ENCODE measurements at regions not wholly inside any gene's neighbourhood (a gene's known extent, or its start where the extent isn't known, plus 50 kb on each side); places are given as distances from the start of the nearest gene placed in this dataset.

DNA sequence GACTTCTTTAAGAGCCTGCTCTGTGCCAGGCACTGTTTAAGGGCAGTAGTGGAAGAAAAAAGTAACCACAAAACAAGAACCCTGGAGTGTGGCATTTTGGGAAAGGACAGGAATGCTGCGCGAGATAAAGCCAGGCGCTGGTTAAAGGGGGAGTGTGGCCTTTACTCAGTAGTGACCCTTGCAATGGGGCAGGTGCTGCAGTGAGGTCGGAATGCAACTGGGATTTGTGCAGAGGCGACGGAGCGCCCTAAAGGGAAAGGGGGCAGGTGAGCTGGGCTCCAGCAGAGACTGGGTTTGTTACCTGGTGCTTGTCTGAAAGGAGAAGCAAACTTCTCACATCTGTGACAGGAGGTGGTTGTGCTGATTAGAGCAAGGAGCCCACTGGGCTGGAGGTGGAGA is 263.6 kb downstream of the ACTR3B start:
- Histone ChIP-seq H3K14ac (replicated peaks; ENCODE audit: low read depth, low read length) (no peak overlapping the region), H2BK120ac (ENCODE audit: low read depth, low read length) (no peak overlapping the region), H3K9me3 (ENCODE audit: control insufficient read depth, insufficient read depth, low read length) (peaks cover 29% of the 10 kb centered on the region), H3K4me2 (ENCODE audit: low read depth, low read length) (no peak overlapping the region), H2BK5ac (ENCODE audit: low read depth, low read length, poor library complexity, severe bottlenecking) (no peak overlapping the region), H2AK5ac (ENCODE audit: low read depth, low read length) (no peak overlapping the region), H3K36me3 (ENCODE audit: control insufficient read depth, insufficient read depth, low read length) (no peaks in the 10 kb centered on the region), H3K79me1 (ENCODE audit: low read depth in 1 of 2, low read length in 2 of 2) (no peaks in the 10 kb centered on the region), H3K27ac (ENCODE audit: insufficient read depth, low read length) (no peak overlapping the region), H2BK20ac (ENCODE audit: low read depth, low read length) (no peak overlapping the region), H3K4me1 (ENCODE audit: control insufficient read depth, insufficient read depth, low read length) (no peaks in the 10 kb centered on the region), H4K5ac (ENCODE audit: low read depth, low read length) (no peak overlapping the region), H3K4ac (ENCODE audit: low read depth, low read length) (no peak overlapping the region), H3K18ac (ENCODE audit: low read depth, low read length) (no peak overlapping the region), H3K9me1 (ENCODE audit: insufficient read depth, low read length) (no peaks in the 10 kb centered on the region), H2AFZ (replicated peaks; ENCODE audit: low read length, poor library complexity) (no peak overlapping the region), H3K56ac (ENCODE audit: extremely low read depth, insufficient read depth, low read length) (no peak overlapping the region), H4K91ac (ENCODE audit: insufficient read depth, low read depth, low read length) (no peak overlapping the region), H3K27me3 (ENCODE audit: control insufficient read depth, insufficient read depth, low read length) (no peaks in the 10 kb centered on the region), H4K20me1 (ENCODE audit: insufficient read depth, low read length) (no peaks in the 10 kb centered on the region), H3K9ac (ENCODE audit: low read depth, low read length) (no peak overlapping the region), H4K8ac (ENCODE audit: low read depth in 2 of 2, low read length in 2 of 2) (no peak overlapping the region), H2AK9ac (replicated peaks; ENCODE audit: low read depth, low read length, poor library complexity) (no peak overlapping the region), H2BK15ac (ENCODE audit: low read depth, low read length) (no peak overlapping the region), H3K4me3 (ENCODE audit: insufficient read depth, low read depth, low read length) (no peak overlapping the region), H3K23ac (ENCODE audit: low read depth, low read length) (no peak overlapping the region)
- intact Hi-C loops (cut with micrococcal nuclease) (no loop called here), dilution Hi-C loops (cut with HindIII; ENCODE audit: low sequenced_read_pairs, unreplicated experiment) (no loop called here), in situ Hi-C loops (cut with MboI; ENCODE audit: low sequenced_read_pairs) (no loop called here)
- no TSS peak for BruUV-seq (replicated peaks)
- WGBS, 2 experiments (ENCODE audit: extremely low coverage in 2 of 2, insufficient read length in 1 of 2) = 50% methylated on average over 3 of the region's 7 CpGs; no CpG with 5 or more reads in 1 of the 2 experiments
- TF ChIP-seq NFE2L2 (IDR thresholded peaks at IDR 0.05; ENCODE audit: low read depth, low read length) = no peak
- no peak for TF ChIP-seq MAFK (IDR thresholded peaks at IDR 0.05; ENCODE audit: low read depth, low read length)
- no peak for TF ChIP-seq SMC3 (IDR thresholded peaks at IDR 0.05; ENCODE audit: low read depth, low read length)
- ChIA-PET CTCF (no interaction called here), POLR2A (ENCODE audit: unreplicated experiment) (no interaction called here)
- ATAC-seq (ENCODE audit: low read depth) = no peak
- DNase-seq = no peak
